T-helper 1 cell (primary cell): ENCODE measurements at regions not wholly inside any gene's neighbourhood (a gene's known extent, or its start where the extent isn't known, plus 50 kb on each side); places are given as distances from the start of the nearest gene placed in this dataset.
"Not testable (repeated sequence)": the region's sequence is repeated elsewhere in the genome, so short reads cannot be mapped to it uniquely, and the experiment has no call there.

ENCODE experiments used
- DNase-seq, 5 donors: peaks; one replicate each; pipeline ENCODE4 v3.0.0-alpha.2; 2012 to 2020

DNA sequence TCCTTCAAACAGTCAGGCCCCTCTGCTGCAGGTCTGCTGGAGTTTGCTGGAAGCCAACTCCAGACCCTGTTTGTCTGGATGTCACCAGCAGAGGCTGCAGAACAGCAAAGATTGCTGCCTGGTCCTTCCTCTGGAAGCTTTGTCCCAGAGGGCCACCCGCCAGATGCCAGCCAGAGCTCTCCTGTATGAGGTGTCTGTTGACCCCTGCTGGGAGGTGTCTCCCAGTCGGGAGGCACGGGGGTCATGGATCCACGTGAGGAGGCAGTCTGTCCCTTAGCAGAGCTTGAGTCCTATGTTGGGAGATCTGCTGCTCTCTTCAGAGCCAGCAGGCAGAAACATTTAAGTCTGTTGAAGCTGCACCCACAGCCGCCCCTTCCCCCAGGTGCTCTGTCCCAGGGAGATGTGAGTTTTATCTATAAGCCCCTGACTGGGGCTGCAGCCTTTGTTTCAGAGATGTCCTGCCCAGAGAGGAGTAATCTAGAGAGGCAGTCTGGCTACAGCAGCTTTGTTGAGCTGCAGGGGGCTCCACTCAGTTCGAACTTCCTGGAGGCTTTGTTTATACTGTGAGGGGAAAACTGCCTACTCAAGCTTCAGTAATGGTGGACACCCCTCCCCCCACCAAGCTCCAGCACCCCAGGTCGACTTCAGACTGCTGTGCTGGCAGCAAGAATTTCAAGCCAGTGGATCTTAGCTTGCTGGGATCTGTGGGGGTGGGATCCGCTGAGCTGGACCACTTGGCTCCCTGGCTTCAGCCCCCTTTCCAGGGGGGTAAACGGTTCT lies 72.1 kb downstream of the OGFRL1 start:
- DNase-seq, result not testable (repeated sequence)

GRCh38 chr6:71364889-71365542 lies 76.4 kb downstream of the OGFRL1 start:
- DNase-seq, result no peak

DNA sequence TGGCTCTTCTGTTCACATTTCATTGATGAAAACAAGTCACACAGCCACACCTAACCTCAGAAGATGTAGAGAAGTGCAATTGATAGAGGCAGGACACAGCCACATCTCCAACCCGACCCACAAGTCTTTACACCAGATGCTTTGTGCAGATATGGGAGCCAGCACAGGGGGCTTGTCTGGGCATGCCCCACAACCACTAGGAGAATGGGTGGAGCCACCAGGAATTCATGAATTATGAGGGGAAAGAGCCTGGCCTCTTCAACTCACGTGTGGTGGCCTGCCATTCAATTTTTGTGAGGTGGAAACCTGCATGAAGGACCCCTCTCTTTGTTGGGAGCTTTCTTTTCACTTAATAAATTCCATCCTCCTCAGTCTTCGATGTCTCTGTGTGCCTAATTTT lies 79.1 kb downstream of the OGFRL1 start:
- DNase-seq, result no peak

DNA sequence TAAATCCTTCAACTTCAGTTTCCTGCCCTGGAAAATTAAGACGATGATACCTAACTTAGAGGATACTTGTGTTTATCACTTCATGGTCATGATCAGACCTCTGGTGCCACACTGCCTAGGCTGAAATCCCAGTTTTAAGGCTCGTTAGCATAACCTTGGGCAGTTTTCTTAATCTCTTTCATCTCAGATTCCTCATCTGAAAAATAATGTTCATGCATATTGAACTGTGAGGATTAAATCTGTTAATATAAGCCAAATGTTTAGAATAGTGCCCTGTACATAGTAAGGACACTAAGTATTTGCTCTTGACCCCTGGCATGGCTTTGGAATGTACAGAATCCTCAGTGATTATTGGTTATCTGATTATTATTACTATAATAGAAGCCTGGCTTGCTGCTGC lies 79.7 kb downstream of the OGFRL1 start:
- DNase-seq, result no peak

GRCh38 chr6:71371559-71371958 lies 82.9 kb downstream of the OGFRL1 start:
- no peak for DNase-seq

GRCh38 chr6:71373943-71374342 lies 85.3 kb downstream of the OGFRL1 start:
- DNase-seq, result no peak

- no peak for DNase-seq
Observed at GRCh38 chr6:71375676-71376075, 87.1 kb downstream of the OGFRL1 start.

- DNase-seq, result no peak
Observed at GRCh38 chr6:71376830-71377229, 88.2 kb downstream of the OGFRL1 start.

DNA sequence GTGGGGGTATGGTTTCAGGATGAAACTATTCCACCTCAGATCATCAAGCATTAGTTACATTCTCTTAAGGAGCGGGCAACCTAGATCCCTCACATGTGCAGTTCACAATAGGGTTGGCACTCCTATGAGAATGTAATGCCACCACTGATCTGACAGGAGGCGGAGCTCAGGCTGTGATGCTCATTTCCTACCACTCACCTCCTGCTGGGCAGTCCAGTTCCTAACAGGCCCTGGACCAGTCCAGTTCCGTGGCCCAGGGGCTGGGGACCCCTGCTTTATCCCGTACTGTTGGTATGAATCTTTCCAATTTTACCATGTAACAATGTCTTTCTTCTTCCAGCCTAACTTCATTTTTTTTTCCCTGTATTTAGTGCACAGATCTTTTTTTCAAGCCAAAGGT lies 94.9 kb downstream of the OGFRL1 start:
- DNase-seq, result no peak

DNA sequence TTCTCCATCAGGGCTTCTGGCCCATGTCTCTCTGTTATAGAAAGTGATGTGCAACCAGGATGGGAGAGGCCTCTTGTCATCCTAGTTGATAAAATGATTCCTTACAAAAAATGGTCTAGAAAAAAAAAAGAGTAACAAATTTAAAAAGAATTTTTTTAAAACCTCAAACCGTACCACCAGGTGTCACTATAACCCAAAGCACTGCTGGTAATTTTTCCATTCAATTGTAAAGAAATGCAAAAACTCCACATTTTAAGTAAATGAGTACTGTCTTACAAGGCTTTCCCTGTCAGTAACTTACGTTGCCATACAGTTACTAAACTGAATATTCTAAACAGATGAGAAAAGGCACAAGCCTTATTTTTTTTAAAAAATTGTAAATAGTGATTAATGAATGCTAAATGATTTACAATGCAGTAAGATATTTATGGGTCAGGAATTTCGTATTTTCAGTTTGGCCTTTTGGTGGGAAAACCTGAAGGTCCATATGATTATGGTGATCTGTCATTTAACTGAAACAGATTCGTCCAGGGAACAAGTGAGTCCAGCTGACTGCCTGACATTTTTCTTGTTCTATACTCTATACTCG lies 95.4 kb downstream of the OGFRL1 start:
- DNase-seq, result no peak

DNA sequence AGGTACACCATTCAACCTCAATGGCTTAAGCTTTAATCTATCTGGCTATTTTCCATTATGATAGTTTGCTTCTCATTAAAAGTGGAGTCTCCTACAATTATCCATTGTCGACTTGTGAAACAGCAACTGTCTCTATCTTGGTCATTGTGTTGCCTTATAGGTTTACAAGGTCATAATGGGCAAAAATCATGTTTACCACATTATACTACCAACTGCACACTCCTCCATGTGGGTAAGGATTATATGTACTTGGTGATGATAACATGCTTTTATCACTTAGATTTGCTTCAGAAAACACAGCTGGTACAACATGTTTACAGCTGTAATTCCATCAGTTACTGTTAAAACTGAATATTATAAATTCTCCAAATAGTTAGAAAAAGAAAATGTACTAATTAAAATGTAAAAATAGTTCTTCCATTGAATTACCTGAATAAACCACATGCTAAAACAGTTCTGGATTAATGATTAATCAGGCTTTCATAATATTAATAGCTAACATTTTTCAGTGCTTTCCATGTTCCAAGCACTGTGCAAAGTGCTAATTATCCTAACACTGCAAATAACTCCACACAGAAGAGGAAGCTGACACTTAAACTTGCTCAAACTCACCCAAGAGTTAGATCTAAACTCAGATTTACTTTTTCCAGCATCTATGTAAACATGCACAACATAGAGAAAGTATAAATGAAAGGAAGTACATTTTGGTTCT lies 96.7 kb downstream of the OGFRL1 start:
- no peak for DNase-seq

DNA sequence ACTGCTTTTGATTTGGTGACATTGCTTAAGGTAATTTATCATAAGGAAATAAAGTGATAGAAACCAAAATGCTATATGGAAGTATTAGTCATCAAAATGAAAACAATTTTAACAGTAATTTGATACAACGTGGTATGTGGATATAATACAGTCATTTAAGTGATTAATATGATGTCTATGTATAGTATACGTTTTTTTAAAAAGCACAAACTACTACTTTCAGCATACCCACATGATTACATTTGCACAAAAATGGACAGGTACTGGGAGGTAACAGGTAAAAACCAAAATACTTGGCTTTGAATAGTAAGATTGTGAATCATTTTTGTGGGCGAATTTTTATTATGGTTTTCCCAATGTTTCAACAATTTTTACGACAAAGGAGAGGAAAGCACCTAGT lies 97.6 kb downstream of the OGFRL1 start:
- no peak for DNase-seq

- no peak for DNase-seq
Observed at GRCh38 chr6:71387179-71387578, 98.6 kb downstream of the OGFRL1 start.

- DNase-seq, result no peak
Observed at GRCh38 chr6:71388068-71388744, 99.6 kb downstream of the OGFRL1 start.

- DNase-seq, result no peak
Observed at GRCh38 chr6:71388856-71389527, 100.4 kb downstream of the OGFRL1 start.

- no peak for DNase-seq
Observed at GRCh38 chr6:71391126-71391525, 102.5 kb downstream of the OGFRL1 start.

DNA sequence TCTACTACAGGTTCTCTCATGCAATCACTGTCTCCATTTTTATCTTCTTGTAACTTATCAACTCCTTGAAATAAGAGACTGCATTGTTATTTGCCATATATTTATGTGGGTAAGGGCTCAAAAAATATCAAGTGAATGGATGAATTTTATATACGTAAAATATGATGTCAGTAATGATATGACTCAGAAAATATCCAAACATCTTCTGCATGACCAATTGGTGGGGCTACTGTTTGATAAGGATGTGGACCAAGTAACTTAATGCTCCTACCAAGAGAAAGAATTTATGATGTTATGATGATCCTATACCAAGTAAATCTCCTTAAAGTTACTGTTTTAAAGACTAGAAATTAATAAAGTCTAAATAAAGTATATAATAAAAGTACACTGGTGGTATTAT lies 103.7 kb downstream of the OGFRL1 start:
- DNase-seq, result no peak

GRCh38 chr6:71393471-71393870 lies 104.9 kb downstream of the OGFRL1 start:
- DNase-seq, result no peak

GRCh38 chr6:71393981-71394432 lies 105.4 kb downstream of the OGFRL1 start:
- DNase-seq, result no peak

DNA sequence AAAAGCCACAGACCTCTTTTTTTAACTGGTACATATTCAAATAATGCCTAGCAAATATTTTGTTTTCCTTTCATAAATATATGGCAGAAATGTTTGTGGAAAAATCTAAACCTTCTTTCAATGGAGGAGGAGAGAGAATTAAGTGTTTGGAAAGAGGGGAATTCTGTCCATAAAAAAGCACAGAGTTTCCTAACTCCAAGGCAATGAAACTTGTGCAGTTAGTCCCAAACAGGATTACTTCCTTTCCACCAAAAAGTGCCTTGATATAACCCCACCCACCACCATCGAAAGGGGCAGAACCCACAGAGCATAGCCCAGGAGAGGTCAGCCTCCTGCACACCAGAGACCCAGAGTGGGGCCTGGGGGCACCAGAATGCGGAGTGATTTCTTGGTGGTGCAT lies 106.3 kb downstream of the OGFRL1 start:
- no peak for DNase-seq

DNA sequence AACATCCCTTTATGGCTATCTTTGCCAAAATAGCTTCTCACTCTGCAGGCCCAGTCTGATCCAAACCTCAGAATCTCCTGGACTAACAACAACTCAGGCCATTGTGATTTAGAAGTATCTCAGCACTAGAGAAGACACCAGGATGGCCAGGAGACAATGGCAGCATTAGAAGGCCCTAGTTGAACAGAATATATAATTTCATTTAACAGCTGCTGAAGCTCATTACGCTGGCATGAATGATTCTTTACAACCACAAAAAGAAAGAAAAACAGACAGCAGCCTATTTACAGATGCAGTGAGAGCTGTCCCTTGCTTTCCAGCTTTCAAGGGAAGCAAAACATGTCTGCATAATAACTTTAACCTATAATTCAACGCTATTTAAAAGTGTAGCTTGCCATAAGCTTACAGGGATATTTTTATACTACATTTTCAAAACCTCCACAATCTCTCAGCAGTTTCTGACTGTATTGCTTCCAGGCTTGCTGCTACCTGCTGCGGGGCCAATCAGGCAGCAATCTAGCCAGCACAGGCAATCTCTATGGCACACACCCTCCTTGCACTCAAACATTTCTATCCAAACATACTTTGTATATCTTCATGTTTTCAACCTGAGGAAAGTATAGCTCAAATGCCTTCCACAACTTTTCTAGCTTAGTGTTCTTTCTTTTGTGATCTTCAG lies 107.3 kb downstream of the OGFRL1 start:
- DNase-seq, result no peak

GRCh38 chr6:71396410-71396801 lies 107.8 kb downstream of the OGFRL1 start:
- DNase-seq, result peak in 1 of 5 donors; percentile 44
